ENCODE measurements at regions not wholly inside any gene's neighbourhood (a gene's known extent, or its start where the extent isn't known, plus 50 kb on each side); places are given as distances from the start of the nearest gene placed in this dataset.
A peak's percentile ranks its signal among the peaks of the same experiment; 100 is the strongest.
"Not testable (repeated sequence)": the region's sequence is repeated elsewhere in the genome, so short reads cannot be mapped to it uniquely, and the experiment has no call there.

DNA sequence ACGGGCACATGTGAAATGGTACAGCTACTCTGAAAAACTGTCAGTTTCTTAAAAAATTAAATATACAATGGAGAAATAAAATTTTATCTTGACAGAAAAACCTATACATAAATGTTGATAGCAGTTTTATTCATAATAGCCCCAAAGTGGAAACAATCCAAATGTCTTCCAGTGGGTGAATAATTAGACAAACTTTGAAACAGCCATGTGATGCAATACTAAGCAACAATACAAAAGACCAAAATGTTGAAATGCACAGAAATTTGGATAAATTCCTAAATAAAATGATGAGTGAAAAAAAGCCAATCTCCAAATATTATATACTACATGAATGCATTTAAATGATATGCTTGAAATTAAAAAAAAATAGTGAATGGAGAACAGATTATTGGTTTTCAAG lies 523.1 kb downstream of the HTR1B start:
- no peaks in the 10 kb centered on the region for H3K27me3 Mint-ChIP-seq
- peaks cover 4 to 14% of the 10 kb centered on the region in 2 donors for H3K9me3 Mint-ChIP-seq
- no peak overlapping the region for H3K27ac Mint-ChIP-seq
- no peak for ATAC-seq
- no peak overlapping the region for H3K4me3 Mint-ChIP-seq
- DNase-seq: no peak
- H3K4me1 Mint-ChIP-seq: no peaks in the 10 kb centered on the region

DNA sequence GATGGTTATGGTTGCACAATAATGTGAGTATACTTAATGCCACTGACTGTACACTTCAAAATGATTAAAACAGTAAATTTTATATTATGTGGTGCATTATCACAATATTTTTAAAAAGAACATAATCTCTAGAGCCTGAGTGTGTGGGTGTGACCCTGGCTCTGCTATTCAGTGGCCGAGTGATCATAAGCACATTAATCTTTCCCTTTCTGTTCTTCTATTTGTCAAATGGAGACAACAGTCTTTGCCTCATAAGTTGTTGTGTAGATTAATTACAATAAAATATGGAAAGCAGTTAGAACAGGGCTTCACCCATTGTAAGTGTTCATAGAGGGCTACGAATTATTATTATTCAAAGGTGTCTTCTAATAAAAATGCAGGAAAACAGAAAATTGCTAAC lies 548.6 kb downstream of the HTR1B start:
- peaks cover 0 to 13% of the 10 kb centered on the region in 2 donors for H3K9me3 Mint-ChIP-seq

DNA sequence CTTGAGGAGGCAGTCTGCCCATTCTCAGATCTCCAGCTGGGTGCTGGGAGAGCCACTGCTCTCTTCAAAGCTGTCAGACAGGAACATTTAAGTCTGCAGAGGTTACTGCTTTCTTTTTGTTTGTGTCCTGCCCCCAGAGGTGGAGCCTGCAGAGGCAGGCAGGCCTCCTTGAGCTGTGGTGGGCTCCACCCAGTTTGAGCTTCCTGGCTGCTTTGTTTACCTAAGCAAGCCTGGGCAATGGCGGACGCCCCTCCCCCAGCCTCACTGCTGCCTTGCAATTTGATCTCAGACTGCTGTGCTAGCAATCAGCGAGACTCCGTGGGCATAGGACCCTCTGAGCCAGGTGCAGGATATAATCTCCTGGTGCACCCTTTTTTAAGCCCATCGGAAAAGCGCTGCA lies 557.8 kb downstream of the HTR1B start:
- not testable (repeated sequence) for H3K27ac Mint-ChIP-seq, ATAC-seq, H3K27me3 Mint-ChIP-seq, H3K4me1 Mint-ChIP-seq, DNase-seq, H3K4me3 Mint-ChIP-seq
- peaks cover 8 to 12% of the 10 kb centered on the region in 2 donors for H3K9me3 Mint-ChIP-seq

More for the DNA sequence above, 548.6 kb downstream of the HTR1B start:
- Mint-ChIP-seq H3K27me3 (no peaks in the 10 kb centered on the region), H3K27ac (no peak overlapping the region), H3K4me1 (no peaks in the 10 kb centered on the region), H3K4me3 (no peak overlapping the region)
- ATAC-seq (no peak), DNase-seq (no peak)

DNA sequence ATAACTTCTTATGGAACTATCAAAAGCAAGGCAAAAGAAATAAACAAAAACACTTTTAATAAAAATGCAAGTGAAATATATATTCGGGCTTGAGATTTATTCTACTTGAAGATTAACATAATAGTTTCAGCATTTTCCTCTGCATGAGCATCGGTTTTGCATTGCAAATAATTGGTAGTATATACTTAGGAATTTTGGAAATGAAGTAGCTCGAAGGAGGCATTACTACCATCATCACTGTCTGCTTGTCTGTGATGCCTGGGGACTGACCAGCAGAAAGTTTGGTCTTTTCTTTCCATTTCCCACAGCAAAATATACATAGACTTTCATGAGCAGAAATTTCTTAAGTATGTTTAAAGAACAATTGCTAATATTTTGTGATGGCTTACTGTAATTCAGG lies 570.7 kb downstream of the HTR1B start:
- no peaks in the 10 kb centered on the region for H3K4me1 Mint-ChIP-seq
- H3K27me3 Mint-ChIP-seq: no peaks in the 10 kb centered on the region
- no peak for ATAC-seq
- H3K9me3 Mint-ChIP-seq: peaks cover 19 to 27% of the 10 kb centered on the region in 2 donors
- H3K4me3 Mint-ChIP-seq: no peak overlapping the region
- no peak overlapping the region for H3K27ac Mint-ChIP-seq
- DNase-seq: no peak

DNA sequence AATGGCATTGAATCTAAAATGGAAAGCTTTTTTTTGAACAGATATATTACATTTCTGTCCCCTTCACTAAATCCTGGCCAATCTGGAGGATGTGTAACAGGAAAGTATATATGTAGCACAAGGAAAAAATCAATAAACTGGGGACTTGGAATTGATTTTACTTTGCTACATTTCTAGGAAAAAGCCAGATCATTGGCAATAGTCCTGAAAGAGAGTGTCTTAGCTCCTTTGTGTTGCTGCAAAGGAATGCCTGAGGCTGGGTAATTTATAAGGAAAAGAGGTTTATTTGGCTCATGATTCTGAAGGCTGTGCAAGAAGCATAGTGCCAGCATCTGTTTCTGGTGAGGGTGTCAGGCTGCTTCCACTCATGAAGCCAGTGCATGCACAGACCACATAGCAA lies 574.9 kb downstream of the HTR1B start:
- no peaks in the 10 kb centered on the region for H3K4me1 Mint-ChIP-seq
- no peak overlapping the region for H3K4me3 Mint-ChIP-seq
- ATAC-seq (no peak), DNase-seq (no peak)
- H3K27me3 Mint-ChIP-seq: no peaks in the 10 kb centered on the region
- H3K9me3 Mint-ChIP-seq: peaks cover 7 to 12% of the 10 kb centered on the region in 2 donors
- H3K27ac Mint-ChIP-seq: no peak overlapping the region

DNA sequence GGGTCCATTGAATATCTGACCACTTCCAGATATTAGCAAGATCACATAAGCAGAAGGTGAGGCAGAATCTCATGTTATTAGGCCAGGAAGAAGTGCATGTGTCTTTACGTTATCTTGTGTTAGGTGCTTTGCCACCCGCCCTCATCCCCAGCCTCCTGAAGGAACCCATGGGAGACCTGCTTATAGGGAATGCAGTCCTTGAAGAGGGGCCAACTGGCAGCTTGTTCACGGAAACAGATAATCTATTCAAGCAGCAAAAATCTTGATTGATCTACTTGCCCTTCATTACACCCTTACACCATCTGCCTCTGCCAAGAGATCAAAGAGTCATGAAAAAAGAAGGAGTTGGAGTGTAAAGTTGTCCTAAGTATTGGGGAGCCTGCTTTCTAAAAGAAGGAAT lies 576.4 kb downstream of the HTR1B start:
- Mint-ChIP-seq H3K9me3 (peaks cover 5 to 15% of the 10 kb centered on the region in 2 donors), H3K27ac (no peak overlapping the region), H3K27me3 (no peaks in the 10 kb centered on the region), H3K4me1 (no peaks in the 10 kb centered on the region), H3K4me3 (no peak overlapping the region)
- DNase-seq: no peak
- no peak for ATAC-seq

DNA sequence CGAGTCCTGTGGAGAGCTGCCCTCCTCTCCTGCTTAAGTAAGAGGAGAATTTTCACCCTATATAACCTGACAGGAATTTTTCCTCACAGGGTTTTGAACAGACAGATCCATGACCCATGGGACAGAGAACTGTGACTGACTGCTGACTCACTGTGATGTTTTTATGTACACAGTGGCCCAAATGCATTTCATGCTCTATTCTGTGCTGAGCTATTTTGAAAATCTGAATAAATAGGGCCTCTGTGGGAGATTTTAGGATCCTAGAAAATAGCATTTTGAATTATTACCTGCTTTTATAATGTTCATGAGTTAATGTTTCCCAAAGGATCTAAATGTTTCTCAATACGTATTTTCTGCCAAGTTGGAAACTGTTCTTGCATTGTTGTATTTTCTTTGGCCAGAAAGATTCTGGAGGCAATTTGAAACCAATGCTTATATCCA lies 577.4 kb downstream of the HTR1B start:
- H3K9me3 Mint-ChIP-seq: peaks cover 5 to 15% of the 10 kb centered on the region in 2 donors
- no peaks in the 10 kb centered on the region for H3K4me1 Mint-ChIP-seq
- ATAC-seq (no peak), DNase-seq (no peak)
- no peaks in the 10 kb centered on the region for H3K27me3 Mint-ChIP-seq
- H3K27ac Mint-ChIP-seq: no peak overlapping the region
- H3K4me3 Mint-ChIP-seq: no peak overlapping the region

DNA sequence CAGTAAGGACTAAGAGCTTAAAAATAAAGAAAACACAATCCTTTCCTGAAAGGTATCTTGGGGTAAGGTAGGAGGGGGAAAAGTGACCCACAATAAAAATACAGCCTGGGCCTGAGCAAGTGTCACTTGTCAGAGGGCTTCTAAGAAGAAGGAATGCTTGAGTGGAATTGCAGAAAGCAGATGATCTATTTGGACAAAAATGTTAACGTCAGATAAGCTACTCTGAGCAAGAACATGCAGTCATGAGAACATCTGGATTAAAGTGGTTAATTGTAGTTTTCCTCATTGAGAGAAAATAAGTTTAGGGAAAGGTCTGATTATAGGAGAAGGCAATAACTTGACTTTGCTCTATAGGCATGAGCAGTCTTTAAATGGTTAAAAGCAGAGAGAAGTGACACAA lies 581.9 kb downstream of the HTR1B start:
- Mint-ChIP-seq H3K4me3 (no peak overlapping the region), H3K4me1 (no peaks in the 10 kb centered on the region), H3K9me3 (peaks cover 0 to 8% of the 10 kb centered on the region in 2 donors), H3K27me3 (no peaks in the 10 kb centered on the region), H3K27ac (no peak overlapping the region)
- DNase-seq (no peak), ATAC-seq (no peak)

DNA sequence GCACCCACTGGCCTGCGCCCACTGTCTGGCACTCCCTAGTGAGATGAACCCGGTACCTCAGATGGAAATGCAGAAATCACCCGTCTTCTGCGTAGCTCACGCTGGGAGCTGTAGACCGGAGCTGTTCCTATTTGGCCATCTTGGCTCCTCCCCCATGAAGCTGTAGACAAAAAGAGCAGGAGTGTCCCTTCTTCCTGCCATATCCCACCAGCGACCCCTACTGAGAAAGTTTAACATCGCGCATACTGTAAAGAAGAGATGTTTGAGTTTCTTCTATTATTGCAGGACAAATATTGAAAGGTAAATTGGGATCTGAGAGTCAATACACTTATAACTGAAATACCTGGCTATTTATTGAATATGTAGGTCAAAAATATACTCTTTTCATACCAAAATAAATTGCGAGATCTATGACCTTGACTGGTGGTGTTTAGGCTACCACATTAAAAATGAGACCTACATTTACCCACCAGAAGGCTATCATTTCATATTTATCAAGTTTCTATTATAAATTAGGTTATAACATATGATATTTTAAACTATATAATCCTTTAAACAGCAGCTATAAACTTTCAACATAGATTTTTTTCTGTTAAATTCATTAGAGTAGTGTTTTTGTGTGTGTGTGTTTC lies 586.3 kb downstream of the HTR1B start:
- H3K27me3 Mint-ChIP-seq: no peaks in the 10 kb centered on the region
- peak overlapping the region in 1 of 2 donors; percentile 63 for H3K27ac Mint-ChIP-seq
- H3K9me3 Mint-ChIP-seq: peaks cover 0 to 7% of the 10 kb centered on the region in 2 donors
- peak overlapping the region in 1 of 2 donors; percentile 33 for H3K4me3 Mint-ChIP-seq
- H3K4me1 Mint-ChIP-seq: no peaks in the 10 kb centered on the region
- no peak for DNase-seq
- no peak for ATAC-seq

DNA sequence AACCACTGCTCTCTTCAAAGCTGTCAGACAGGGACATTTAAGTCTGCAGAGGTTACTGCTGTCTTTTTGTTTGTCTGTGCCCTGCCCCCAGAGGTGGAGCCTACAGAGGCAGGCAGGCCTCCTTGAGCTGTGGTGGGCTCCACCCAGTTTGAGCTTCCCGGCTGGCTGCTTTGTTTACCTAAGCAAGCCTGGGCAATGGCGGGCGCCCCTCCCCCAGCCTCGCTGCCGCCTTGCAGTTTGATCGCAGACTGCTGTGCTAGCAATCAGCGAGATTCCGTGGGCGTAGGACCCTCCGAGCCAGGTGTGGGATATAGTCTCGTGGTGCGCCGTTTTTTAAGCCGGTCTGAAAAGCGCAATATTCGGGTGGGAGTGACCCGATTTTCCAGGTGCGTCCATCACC lies 586.9 kb downstream of the HTR1B start:
- H3K4me3 Mint-ChIP-seq, DNase-seq, H3K9me3 Mint-ChIP-seq, ATAC-seq, H3K4me1 Mint-ChIP-seq, H3K27ac Mint-ChIP-seq, H3K27me3 Mint-ChIP-seq: not testable (repeated sequence)

DNA sequence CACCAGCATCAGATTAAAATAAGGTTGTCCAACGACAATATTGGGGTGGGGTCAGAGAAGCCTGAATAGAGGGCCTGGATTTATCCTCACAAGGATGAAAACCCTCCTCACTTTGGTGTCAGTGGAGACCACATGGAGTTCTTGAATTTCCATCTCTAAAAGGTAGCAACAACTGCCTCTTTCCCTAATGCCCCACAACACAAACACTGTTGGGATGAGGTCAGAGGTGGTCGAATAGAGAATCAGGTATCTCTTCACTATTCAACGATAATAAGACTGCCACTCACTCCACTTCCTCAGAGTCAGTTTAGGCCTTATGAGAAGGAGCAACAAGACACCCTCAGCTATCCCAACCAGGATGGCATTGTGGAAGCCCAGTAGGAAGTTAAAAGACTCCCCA lies 596.1 kb downstream of the HTR1B start:
- Mint-ChIP-seq H3K27ac (no peak overlapping the region), H3K9me3 (peaks cover 0 to 20% of the 10 kb centered on the region in 2 donors), H3K4me3 (no peak overlapping the region), H3K4me1 (no peaks in the 10 kb centered on the region), H3K27me3 (no peaks in the 10 kb centered on the region)
- ATAC-seq (no peak), DNase-seq (no peak)

DNA sequence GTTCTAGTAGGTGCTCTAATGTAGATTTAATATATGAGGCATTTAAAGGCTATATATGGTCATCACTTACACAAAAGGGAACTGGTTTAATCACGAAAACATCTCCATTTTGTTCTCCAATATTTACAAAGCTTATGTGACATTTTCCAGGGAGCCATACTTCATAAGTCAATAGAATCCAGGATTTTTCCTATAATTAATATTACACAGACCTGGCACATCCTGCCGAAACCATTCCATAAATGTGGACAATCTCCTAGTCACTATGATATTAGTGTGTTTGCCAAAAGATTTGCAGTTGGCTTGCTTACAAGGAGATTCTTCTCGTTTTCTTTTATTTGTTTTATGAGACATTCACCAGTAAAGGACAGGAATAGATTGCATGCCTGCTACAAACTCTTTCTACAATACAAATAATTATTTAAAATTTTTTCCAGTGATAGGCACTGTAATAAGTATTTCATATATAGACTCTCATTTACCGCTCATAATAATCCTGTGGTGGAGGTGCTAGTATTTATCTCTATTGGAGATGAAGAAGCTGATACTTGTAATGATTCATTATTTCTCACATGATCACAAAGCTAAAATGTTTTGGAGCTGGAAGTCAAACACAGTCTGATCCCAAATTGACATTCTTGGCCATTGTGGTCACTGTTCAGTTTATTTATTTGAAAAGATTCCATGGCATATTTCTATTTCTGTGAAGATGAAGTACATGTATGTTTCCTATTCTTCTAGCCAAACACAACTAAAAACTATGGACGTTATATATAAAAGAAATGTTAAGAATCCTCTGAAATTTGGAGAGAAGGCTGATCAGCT lies 597.0 kb downstream of the HTR1B start:
- no peaks in the 10 kb centered on the region for H3K4me1 Mint-ChIP-seq
- H3K4me3 Mint-ChIP-seq: no peak overlapping the region
- H3K27ac Mint-ChIP-seq: no peak overlapping the region
- H3K27me3 Mint-ChIP-seq: no peaks in the 10 kb centered on the region
- DNase-seq (no peak), ATAC-seq (no peak)
- H3K9me3 Mint-ChIP-seq: peaks cover 0 to 20% of the 10 kb centered on the region in 2 donors

DNA sequence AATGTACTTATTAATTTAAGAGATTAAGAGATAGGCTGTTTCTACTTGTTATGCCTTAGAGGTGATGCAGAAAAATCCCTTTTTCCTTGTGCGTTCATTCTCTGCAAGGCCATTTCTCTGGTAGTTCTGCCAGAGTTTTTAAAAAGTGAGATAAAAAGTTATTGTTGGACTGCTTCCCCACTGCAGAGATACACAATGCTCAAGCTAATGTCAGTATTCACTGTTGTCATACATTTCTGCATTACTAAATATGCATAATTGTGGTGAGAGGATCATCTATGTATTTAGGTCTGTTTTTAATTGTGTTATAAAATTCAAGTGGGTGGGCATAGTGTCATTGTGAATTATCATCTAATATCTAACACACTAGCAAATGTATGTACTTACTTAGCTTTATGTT lies 600.4 kb downstream of the HTR1B start:
- DNase-seq: no peak

DNA sequence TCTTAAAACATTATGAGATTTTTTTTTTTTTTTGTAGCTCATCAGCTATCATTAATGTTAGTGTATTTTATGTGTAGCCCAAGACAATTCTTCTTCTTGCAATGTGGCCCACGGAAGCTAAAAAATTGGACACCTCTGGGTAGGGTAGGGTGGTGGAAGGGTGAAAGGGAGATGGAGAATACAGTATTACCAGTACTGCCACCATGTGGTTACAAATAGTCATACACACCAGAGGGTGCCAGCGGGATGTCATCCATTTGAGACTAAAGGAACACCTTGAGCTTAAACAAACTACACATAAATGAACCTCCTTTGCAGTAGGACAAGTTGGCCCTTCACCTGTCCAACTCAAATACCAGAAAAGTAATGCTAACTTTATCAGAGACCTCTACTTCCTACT lies 601.9 kb downstream of the HTR1B start:
- Mint-ChIP-seq H3K9me3 (peaks cover 0 to 5% of the 10 kb centered on the region in 2 donors), H3K4me3 (no peak overlapping the region), H3K27me3 (no peaks in the 10 kb centered on the region), H3K4me1 (no peaks in the 10 kb centered on the region), H3K27ac (no peak overlapping the region)
- ATAC-seq: no peak
- DNase-seq: no peak

More for the DNA sequence above, 600.4 kb downstream of the HTR1B start:
- no peak for ATAC-seq
- H3K4me3 Mint-ChIP-seq: no peak overlapping the region
- no peaks in the 10 kb centered on the region for H3K27me3 Mint-ChIP-seq
- H3K9me3 Mint-ChIP-seq: peaks cover 0 to 12% of the 10 kb centered on the region in 2 donors
- H3K4me1 Mint-ChIP-seq: no peaks in the 10 kb centered on the region
- no peak overlapping the region for H3K27ac Mint-ChIP-seq

DNA sequence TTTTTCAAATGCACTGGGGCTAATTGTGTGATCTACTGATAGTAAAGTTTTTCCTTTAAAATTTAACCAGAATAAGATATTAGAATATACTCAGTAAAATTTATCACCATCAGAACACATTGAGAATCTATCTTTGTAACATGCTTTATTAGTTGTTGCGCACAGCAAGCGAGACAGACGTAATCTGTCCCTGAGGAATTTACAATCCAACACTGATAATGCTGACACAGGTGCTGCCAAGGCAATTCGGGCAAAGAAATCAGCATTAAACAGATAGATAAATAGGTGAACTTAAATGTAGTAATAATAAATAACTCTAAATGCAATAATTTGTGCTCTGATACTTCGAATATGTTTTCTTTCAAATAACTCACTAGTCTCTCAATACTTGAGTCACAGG lies 607.2 kb downstream of the HTR1B start:
- Mint-ChIP-seq H3K27ac (no peak overlapping the region), H3K4me3 (no peak overlapping the region), H3K4me1 (no peaks in the 10 kb centered on the region), H3K27me3 (no peaks in the 10 kb centered on the region), H3K9me3 (peaks cover 5 to 10% of the 10 kb centered on the region in 2 donors)
- ATAC-seq: no peak
- DNase-seq: no peak

DNA sequence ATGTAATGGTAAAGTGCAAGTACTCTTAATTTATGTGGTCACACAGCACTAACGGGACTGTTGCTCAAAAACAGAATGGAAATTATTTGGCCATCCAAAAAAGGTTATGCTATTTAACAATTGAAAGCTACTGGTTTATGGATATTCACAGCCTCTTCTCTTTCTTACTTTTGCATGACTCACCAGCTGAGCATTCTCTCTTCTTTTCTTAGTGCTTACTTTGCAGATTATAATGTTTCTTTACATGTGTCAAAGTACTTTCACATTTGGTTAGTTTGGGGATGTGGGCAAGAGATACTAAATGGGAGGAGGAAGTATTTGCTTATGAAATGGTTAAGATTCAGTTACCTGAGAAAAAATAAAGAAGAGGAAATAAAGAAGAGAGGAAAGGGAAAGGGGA lies 610.5 kb downstream of the HTR1B start:
- Mint-ChIP-seq H3K4me1 (no peaks in the 10 kb centered on the region), H3K4me3 (no peak overlapping the region), H3K27me3 (no peaks in the 10 kb centered on the region), H3K27ac (no peak overlapping the region), H3K9me3 (peaks cover 10 to 12% of the 10 kb centered on the region in 2 donors)
- no peak for DNase-seq
- no peak for ATAC-seq

All from stimulated activated naive CD8-positive, alpha-beta T cell treated with anti-CD3 and anti-CD28 coated beads, Interleukin-15, amount 100 ng/mL, for 72 hours (primary cell).